Duodenal mucosa (tissue), 2 donors: ENCODE measurements at regions not wholly inside any gene's neighbourhood (a gene's known extent, or its start where the extent isn't known, plus 50 kb on each side); places are given as distances from the start of the nearest gene placed in this dataset.

Experiments used
- H3K27ac ChIP-seq: one replicate; pipeline ENCODE4 v1.7.0; 2013; ENCODE audit warnings: low read depth, low read length
- H3K27me3 ChIP-seq, 2 donors: one replicate each; pipeline ENCODE4 v1.7.0; 2013; ENCODE audit warnings: low read length in 2 of 2, control low read depth in 1 of 2; ENCODE audit not compliant: insufficient read depth in 2 of 2, control insufficient read depth in 1 of 2
- H3K36me3 ChIP-seq, 2 donors: one replicate each; pipeline ENCODE4 v1.7.0; 2013; ENCODE audit warnings: low read length in 2 of 2, control low read depth in 1 of 2; ENCODE audit not compliant: insufficient read depth in 2 of 2, control insufficient read depth in 1 of 2
- H3K4me1 ChIP-seq, 2 donors: one replicate each; pipeline ENCODE4 v1.7.0; 2013; ENCODE audit warnings: low read length in 2 of 2, control low read depth in 1 of 2; ENCODE audit not compliant: insufficient read depth in 2 of 2, control insufficient read depth in 1 of 2
- H3K4me3 ChIP-seq, 2 donors: one replicate each; pipeline ENCODE4 v1.7.0; 2013; ENCODE audit warnings: low read length in 2 of 2, low read depth in 1 of 2
- H3K9ac ChIP-seq, 2 donors: one replicate each; pipeline ENCODE4 v1.7.0; 2013; ENCODE audit warnings: low read length in 2 of 2, low read depth in 1 of 2
- H3K9me3 ChIP-seq, 2 donors: one replicate each; pipeline ENCODE4 v1.7.0; 2013; ENCODE audit warnings: low read length in 2 of 2, control low read depth in 1 of 2; ENCODE audit not compliant: control insufficient read depth in 1 of 2

GRCh38 chr6:85975957-85976356 is 333.3 kb upstream of the SYNCRIP start:
- Histone ChIP-seq H3K9me3 (no peaks in the 10 kb centered on the region), H3K27ac (no peak overlapping the region), H3K27me3 (no peaks in the 10 kb centered on the region), H3K9ac (no peak overlapping the region), H3K4me1 (no peaks in the 10 kb centered on the region), H3K4me3 (no peak overlapping the region), H3K36me3 (no peaks in the 10 kb centered on the region)

DNA sequence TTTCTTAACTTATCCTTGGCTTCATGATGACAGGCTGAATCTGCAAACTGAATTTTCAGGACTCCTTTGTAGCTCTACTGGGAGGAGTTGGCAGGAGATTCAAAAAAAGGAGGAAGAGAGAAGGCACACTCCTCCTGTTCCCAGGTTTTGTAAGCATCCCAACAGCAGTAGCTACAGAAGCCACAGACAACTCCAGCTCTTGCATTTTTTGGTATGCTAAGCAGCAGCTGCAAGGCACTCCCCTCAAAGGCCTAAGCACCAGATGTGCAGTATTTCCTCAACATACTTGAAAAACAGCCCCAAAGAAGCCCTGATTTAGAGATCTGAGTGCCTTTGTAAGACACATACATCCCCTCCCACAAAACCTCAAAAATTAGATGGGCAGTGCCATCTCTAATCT is 328.6 kb upstream of the SYNCRIP start:
- Histone ChIP-seq H3K27me3 (no peaks in the 10 kb centered on the region), H3K4me1 (no peaks in the 10 kb centered on the region), H3K27ac (no peak overlapping the region), H3K9ac (no peak overlapping the region), H3K4me3 (no peak overlapping the region), H3K36me3 (no peaks in the 10 kb centered on the region), H3K9me3 (no peaks in the 10 kb centered on the region)

GRCh38 chr6:85966828-85967227 is 324.1 kb upstream of the SYNCRIP start:
- H3K27me3 ChIP-seq = no peaks in the 10 kb centered on the region
- no peak overlapping the region for H3K27ac ChIP-seq
- no peaks in the 10 kb centered on the region for H3K36me3 ChIP-seq
- H3K4me3 ChIP-seq = no peak overlapping the region
- no peak overlapping the region for H3K9ac ChIP-seq
- no peaks in the 10 kb centered on the region for H3K9me3 ChIP-seq
- no peaks in the 10 kb centered on the region for H3K4me1 ChIP-seq

GRCh38 chr6:85961746-85962145 is 319.1 kb upstream of the SYNCRIP start:
- Histone ChIP-seq H3K4me3 (no peak overlapping the region), H3K36me3 (no peaks in the 10 kb centered on the region), H3K27me3 (no peaks in the 10 kb centered on the region), H3K4me1 (no peaks in the 10 kb centered on the region), H3K9ac (no peak overlapping the region), H3K9me3 (no peaks in the 10 kb centered on the region), H3K27ac (no peak overlapping the region)

- no peaks in the 10 kb centered on the region for H3K27me3 ChIP-seq
- no peaks in the 10 kb centered on the region for H3K4me1 ChIP-seq
- no peak overlapping the region for H3K9ac ChIP-seq
- no peak overlapping the region for H3K27ac ChIP-seq
- no peak overlapping the region for H3K4me3 ChIP-seq
- no peaks in the 10 kb centered on the region for H3K9me3 ChIP-seq
- no peaks in the 10 kb centered on the region for H3K36me3 ChIP-seq
Measured at GRCh38 chr6:85961125-85961524, 318.4 kb upstream of the SYNCRIP start.

DNA sequence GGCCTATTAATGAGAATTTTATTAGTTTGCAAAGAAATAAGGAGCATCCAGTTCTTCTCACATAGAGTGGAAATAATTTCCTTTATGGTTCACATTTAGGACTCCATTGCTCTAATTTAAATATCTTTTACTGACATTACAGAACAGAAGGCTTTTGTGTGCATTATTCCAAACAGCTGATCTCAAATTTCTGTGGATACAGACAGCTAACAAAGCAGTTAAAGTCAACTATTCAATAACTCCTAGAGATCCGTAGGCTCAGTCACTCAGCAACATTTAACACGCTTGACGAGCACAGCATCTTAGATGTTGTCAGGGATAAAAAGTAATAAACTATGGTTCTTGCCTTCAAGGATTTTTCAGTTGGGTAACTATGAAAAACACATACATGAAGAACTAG is 305.8 kb upstream of the SYNCRIP start:
- H3K9me3 ChIP-seq = no peaks in the 10 kb centered on the region
- no peak overlapping the region for H3K4me3 ChIP-seq
- H3K9ac ChIP-seq = no peak overlapping the region
- H3K27ac ChIP-seq = no peak overlapping the region
- H3K4me1 ChIP-seq = no peaks in the 10 kb centered on the region
- H3K27me3 ChIP-seq = no peaks in the 10 kb centered on the region
- no peaks in the 10 kb centered on the region for H3K36me3 ChIP-seq

DNA sequence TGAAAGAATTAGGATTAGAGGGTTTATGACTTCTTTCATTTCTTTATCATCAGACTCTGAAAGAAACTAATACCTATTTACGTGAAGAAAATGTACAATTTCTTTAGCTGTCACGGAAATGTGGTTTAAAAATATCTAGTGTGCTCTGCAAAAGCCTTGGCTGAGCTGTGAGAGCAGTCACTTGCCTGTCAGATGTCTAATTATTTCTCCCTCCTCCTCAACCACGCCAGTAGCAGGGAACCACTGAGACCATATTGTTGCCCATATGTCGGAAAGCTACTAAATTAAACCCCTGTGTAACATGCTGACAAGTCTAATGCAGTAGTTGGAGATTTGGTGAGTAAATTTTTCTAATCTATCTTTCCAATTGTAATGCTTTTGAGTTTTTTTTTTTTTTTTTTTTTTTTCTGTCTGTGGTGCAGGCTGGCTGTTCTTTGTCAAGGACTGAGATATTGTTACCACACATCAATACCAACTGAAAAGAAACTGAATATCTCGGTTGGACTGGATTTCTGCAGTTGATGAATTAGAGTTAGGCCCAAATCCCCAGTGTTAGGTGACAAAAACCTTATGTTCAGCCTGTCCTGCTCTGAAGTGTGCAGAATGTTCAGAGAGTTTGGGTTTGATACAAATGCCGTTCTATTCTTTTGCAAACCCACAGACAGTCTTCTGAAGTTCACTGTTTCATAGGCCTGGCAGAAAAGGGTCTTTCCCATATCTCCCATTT is 302.9 kb upstream of the SYNCRIP start:
- Histone ChIP-seq H3K27ac (no peak overlapping the region), H3K4me3 (no peak overlapping the region), H3K36me3 (no peaks in the 10 kb centered on the region), H3K9me3 (no peaks in the 10 kb centered on the region), H3K9ac (no peak overlapping the region), H3K27me3 (no peaks in the 10 kb centered on the region), H3K4me1 (no peaks in the 10 kb centered on the region)

GRCh38 chr6:85944776-85945175 is 302.1 kb upstream of the SYNCRIP start:
- H3K9ac ChIP-seq = no peak overlapping the region
- H3K4me1 ChIP-seq = no peaks in the 10 kb centered on the region
- no peak overlapping the region for H3K27ac ChIP-seq
- H3K4me3 ChIP-seq = no peak overlapping the region
- no peaks in the 10 kb centered on the region for H3K9me3 ChIP-seq
- H3K27me3 ChIP-seq = no peaks in the 10 kb centered on the region
- no peaks in the 10 kb centered on the region for H3K36me3 ChIP-seq

DNA sequence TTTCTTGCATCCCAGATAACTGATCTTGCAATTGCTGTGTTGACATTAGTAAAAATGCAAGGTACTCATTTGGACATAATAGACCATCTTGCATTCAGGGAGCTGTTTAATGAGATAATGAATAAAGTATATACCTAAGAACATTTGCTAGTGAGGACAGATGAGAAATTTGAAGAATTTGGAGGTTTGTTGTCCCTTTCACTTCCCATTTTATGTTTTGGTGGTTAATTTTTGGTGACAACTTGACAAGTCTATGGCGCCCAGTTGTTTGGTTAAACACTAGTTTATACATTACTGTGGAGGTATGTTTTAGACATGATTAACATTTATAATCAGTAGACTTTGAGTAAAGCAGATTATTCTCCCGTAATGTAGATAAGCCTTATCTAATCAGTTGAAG is 300.2 kb upstream of the SYNCRIP start:
- H3K36me3 ChIP-seq = no peaks in the 10 kb centered on the region
- H3K27me3 ChIP-seq = no peaks in the 10 kb centered on the region
- no peak overlapping the region for H3K4me3 ChIP-seq
- H3K4me1 ChIP-seq = no peaks in the 10 kb centered on the region
- H3K9ac ChIP-seq = no peak overlapping the region
- H3K27ac ChIP-seq = no peak overlapping the region
- no peaks in the 10 kb centered on the region for H3K9me3 ChIP-seq

DNA sequence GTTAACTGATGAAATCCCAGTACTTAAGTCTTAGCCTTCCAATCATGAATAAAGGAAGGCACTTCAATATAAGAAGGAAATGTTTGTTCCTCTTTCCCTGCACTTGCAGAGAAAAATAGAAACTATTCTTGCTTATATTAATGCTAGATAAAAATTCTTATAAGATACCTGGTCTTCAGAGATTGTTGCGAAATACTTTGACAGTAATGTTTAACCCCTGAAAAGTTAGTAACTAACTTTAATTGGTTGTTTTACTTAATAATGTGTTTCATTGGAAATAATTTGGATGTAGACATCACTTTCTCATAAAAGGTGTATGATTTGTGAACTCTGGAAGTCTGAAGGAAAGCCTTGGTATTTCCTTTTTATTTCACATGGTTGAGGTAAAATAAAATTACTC is 294.2 kb upstream of the SYNCRIP start:
- Histone ChIP-seq H3K27me3 (no peaks in the 10 kb centered on the region), H3K9me3 (peaks cover 0 to 2% of the 10 kb centered on the region in 2 donors), H3K9ac (no peak overlapping the region), H3K27ac (no peak overlapping the region), H3K4me3 (no peak overlapping the region), H3K36me3 (no peaks in the 10 kb centered on the region), H3K4me1 (no peaks in the 10 kb centered on the region)

DNA sequence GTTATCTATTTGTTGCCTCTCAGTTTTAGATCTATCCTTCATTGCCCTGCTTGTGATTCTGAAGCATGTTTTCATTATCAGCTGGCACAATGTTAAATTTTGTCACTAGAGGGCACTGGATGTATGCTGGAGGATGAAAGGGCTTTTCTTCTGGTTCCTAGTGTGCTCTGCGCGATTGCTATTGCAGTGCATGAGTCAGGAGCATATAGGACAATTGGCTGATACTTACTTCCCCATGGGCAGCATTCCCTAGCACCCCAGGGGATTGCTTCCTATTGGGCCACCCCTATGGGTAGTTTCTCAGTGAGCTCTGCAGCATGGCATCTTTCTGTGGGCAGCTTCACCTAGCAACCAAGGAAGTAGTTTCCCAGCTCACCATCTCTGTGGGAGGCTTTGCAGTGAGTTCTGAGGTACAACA is 280.3 kb upstream of the SYNCRIP start:
- H3K27ac ChIP-seq = no peak overlapping the region

More for the DNA sequence above, 280.3 kb upstream of the SYNCRIP start:
- Histone ChIP-seq H3K9ac (no peak overlapping the region), H3K4me1 (no peaks in the 10 kb centered on the region), H3K27me3 (no peaks in the 10 kb centered on the region), H3K4me3 (no peak overlapping the region), H3K9me3 (no peaks in the 10 kb centered on the region), H3K36me3 (no peaks in the 10 kb centered on the region)
